ENCODE measurements at regions not wholly inside any gene's neighbourhood (a gene's known extent, or its start where the extent isn't known, plus 50 kb on each side); places are given as distances from the start of the nearest gene placed in this dataset.
A peak's percentile ranks its signal among the peaks of the same experiment; 100 is the strongest.

DNA sequence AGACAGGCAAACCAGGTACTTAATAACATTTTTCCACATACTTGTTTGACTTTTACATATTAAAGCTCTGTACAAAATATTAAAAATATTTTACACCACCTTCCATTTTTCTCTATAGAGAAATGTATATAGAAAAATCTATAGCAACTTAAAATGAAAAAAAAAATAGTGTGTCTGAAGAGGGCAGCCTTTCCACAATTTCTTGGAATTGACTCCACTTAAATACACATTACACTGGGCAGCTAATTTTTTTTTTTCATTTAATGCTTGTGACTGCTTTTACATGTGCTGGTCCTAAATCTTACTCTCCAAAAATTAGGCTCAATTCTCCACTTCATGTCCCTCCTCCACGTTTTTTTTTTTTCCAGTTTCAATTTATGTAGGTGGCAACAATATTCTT lies 427.0 kb upstream of the RBMS3 start:
- Mint-ChIP-seq H3K4me3 (no peak overlapping the region), H3K36me3 (no peaks in the 10 kb centered on the region), H3K27ac (no peak overlapping the region), H3K27me3 (no peaks in the 10 kb centered on the region), H3K9me3 (no peaks in the 10 kb centered on the region), H3K4me1 (no peaks in the 10 kb centered on the region)
- ATAC-seq (ENCODE audit: low read depth in 2 of 2), result no peak
- DNase-seq, result no peak

DNA sequence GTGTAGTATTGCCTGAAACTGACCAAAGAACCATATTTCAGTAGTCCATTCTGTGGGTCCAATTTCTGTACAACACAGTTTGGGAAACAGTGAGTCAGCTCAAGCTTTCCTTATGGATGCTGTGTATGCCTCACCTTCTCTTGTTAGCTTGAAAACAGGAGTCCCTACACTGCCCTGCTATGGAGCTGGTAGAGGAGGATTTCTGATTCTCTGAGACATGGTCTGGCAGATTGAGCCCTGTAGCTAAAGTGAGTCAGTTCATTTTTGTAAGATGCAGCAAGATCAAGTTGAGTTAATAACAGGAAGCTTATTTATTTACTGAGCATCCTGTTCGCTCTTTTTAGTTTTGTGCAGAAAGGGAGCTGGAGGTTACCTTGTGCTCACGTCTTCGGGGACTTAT lies 424.1 kb upstream of the RBMS3 start:
- Mint-ChIP-seq H3K36me3 (no peaks in the 10 kb centered on the region), H3K27ac (no peak overlapping the region), H3K27me3 (no peaks in the 10 kb centered on the region), H3K4me3 (no peak overlapping the region), H3K4me1 (no peaks in the 10 kb centered on the region), H3K9me3 (no peaks in the 10 kb centered on the region)
- DNase-seq (no peak), ATAC-seq (ENCODE audit: low read depth in 2 of 2) (no peak)

DNA sequence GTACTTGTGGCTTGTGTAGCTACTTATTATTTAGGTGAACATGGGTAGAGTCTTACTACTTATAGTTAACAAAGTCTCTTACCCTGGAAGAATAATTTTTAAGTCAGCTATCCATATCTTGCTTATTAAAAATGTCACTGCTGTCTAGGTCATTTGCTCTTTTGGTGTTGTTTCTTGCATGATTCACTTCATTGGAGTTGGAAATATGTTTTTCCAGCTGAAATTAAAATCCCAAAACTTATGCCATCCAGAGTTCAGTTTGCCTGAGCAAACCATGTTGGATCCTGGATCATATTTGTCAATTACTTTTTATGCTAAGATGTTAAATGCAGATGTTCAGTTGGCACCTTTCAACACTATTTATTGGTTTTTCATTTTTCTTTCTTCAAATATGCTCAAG lies 421.0 kb upstream of the RBMS3 start:
- H3K4me3 Mint-ChIP-seq, result no peak overlapping the region
- no peak overlapping the region for H3K27ac Mint-ChIP-seq
- no peaks in the 10 kb centered on the region for H3K27me3 Mint-ChIP-seq
- no peaks in the 10 kb centered on the region for H3K9me3 Mint-ChIP-seq
- H3K4me1 Mint-ChIP-seq, result no peaks in the 10 kb centered on the region
- DNase-seq (no peak), ATAC-seq (ENCODE audit: low read depth in 2 of 2) (no peak)
- H3K36me3 Mint-ChIP-seq, result no peaks in the 10 kb centered on the region

DNA sequence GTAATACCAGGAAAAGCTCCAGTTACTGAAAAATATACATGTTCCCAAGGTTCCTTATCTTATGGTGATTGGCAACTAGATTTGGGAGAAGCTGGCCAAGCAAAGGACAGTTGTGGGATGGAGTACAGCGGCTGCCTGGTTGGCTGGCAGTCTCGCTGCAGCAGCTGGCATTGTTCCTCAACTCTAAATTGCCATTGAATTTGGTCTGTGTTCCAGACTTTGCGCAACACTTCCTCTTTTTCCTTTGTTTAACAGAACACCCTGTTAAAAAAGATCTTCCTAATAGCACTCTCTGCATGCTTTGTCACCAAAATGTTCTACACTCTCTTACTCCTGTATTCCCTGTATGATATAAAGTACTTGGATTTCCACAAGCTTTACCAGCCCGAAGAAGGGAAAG lies 420.6 kb upstream of the RBMS3 start:
- Mint-ChIP-seq H3K4me1 (no peaks in the 10 kb centered on the region), H3K27ac (no peak overlapping the region), H3K9me3 (peaks cover 0 to under 1% (median 0%) of the 10 kb centered on the region in 7 donors), H3K4me3 (no peak overlapping the region), H3K36me3 (no peaks in the 10 kb centered on the region), H3K27me3 (no peaks in the 10 kb centered on the region)
- ATAC-seq (ENCODE audit: low read depth in 2 of 2) (no peak), DNase-seq (no peak)

DNA sequence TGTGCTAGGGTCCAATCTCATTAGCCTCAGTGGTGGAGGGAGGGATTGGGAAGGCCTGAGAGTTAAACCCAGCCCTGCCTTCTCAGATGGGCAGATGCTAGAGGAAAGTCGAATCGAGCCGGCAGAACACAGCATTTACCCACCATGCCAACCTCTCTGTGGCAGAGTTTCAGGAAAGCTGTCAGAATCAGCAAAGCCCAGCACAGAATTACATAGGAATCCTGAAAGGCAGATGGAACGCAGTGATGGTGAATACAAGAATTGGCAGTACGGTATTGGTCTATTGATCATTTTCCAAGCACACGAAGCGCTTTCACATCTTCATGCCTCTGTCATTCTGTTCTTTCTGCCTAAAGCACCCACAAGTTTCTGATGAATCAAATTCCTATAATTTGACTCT lies 417.7 kb upstream of the RBMS3 start:
- ATAC-seq (ENCODE audit: low read depth in 2 of 2), result no peak
- no peak for DNase-seq
- no peaks in the 10 kb centered on the region for H3K4me1 Mint-ChIP-seq
- H3K9me3 Mint-ChIP-seq, result peaks cover 0 to 3% (median 0%) of the 10 kb centered on the region in 7 donors
- H3K36me3 Mint-ChIP-seq, result no peaks in the 10 kb centered on the region
- H3K27me3 Mint-ChIP-seq, result peaks cover 0 to 5% (median 0%) of the 10 kb centered on the region in 3 donors
- no peak overlapping the region for H3K4me3 Mint-ChIP-seq
- no peak overlapping the region for H3K27ac Mint-ChIP-seq

DNA sequence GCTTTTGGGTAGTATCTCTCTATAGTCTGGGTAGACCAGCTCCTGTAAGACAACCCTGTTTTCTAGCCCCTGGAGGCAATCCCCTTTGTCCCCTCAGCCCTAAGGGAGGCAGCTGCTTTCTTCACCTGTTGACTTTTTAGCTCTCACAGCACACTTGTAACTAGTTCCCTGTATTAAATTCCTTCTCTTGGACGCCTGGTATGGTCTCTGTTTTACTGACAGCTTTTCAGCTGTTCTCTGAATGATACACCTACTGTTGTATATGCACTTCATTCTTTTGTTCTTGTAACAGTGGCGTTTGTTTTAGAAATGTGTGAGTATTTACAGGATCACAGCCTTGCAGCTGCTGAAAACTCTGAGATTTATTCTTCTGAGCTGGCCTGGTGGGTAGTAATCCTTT lies 413.0 kb upstream of the RBMS3 start:
- Mint-ChIP-seq H3K4me1 (no peaks in the 10 kb centered on the region), H3K27ac (no peak overlapping the region), H3K4me3 (no peak overlapping the region), H3K36me3 (no peaks in the 10 kb centered on the region), H3K27me3 (peaks cover 0 to 5% (median 0%) of the 10 kb centered on the region in 3 donors), H3K9me3 (peaks cover 0 to 7% (median 0%) of the 10 kb centered on the region in 7 donors)
- ATAC-seq (ENCODE audit: low read depth in 2 of 2), result no peak
- DNase-seq, result no peak

DNA sequence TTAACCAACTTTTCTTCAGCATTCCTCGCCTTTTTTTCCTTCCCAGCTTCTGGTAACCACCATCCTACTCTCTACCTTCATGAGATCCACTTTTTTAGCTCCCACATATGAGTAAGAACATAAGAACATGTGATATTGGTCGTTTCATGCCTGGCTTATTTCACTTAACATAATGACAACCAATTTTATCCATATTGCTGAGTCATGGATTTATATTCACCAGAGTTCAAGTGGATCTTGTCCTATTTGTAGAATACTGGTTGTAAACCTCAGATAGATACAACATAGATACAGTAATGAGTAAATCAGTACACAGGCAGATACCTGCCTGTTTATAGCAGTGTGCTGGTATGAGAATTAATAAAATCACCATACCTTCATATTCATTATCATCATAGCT lies 412.0 kb upstream of the RBMS3 start:
- Mint-ChIP-seq H3K4me3 (no peak overlapping the region), H3K9me3 (peaks cover 0 to 16% (median 5%) of the 10 kb centered on the region in 7 donors), H3K27me3 (peaks cover 0 to 5% (median 0%) of the 10 kb centered on the region in 3 donors), H3K36me3 (no peaks in the 10 kb centered on the region), H3K4me1 (no peaks in the 10 kb centered on the region), H3K27ac (peak overlapping the region in 1 of 6 donors; percentile 7)
- ATAC-seq (ENCODE audit: low read depth in 2 of 2), result no peak
- DNase-seq, result no peak

DNA sequence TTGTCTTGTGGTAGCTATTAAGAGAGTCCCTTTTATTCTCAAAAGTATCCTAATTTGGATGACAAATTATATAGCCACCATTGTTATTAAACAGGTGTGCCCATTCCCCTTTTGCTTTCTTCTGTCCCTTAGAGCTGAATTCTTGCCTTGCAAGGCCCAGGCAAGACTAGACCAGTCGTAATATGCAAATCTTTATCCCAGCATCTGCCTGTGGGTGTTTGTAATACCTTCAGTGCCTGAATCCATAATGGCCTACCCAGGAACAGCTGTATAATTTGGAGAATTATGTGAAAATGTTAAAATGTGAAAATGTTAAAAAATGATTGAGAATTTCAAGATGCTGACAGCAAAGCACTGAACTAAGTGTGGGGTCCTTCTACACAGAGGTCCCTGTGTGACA lies 403.0 kb upstream of the RBMS3 start:
- ATAC-seq (ENCODE audit: low read depth in 2 of 2) (no peak), DNase-seq (no peak)
- H3K4me1 Mint-ChIP-seq, result no peaks in the 10 kb centered on the region
- H3K27ac Mint-ChIP-seq, result no peak overlapping the region
- H3K27me3 Mint-ChIP-seq, result no peaks in the 10 kb centered on the region
- no peak overlapping the region for H3K4me3 Mint-ChIP-seq
- H3K36me3 Mint-ChIP-seq, result no peaks in the 10 kb centered on the region
- peaks cover 0 to 9% (median 5%) of the 10 kb centered on the region in 7 donors for H3K9me3 Mint-ChIP-seq

DNA sequence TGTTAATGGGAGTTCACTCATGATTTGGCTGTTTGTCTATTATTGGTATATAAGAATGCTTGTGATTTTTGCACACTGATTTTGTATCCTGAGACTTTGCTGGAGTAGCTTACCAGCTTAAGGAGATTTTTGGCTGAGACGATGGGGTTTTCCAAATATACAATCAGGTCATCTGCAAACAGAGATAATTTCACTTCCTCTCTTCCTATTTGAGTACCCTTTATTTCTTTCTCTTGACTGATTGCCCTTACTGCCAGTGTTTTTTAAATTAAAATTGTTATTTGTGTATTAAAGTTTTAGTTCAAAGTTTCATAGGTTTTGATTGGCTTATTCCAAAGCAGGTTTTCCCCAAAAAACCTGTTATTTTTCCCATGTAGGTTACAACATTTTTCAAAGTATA lies 390.5 kb upstream of the RBMS3 start:
- no peak for ATAC-seq (ENCODE audit: low read depth in 2 of 2)
- peaks cover 0 to 8% (median 1%) of the 10 kb centered on the region in 7 donors for H3K9me3 Mint-ChIP-seq
- peaks cover 0 to 9% (median 0%) of the 10 kb centered on the region in 3 donors for H3K27me3 Mint-ChIP-seq
- H3K27ac Mint-ChIP-seq, result no peak overlapping the region
- no peaks in the 10 kb centered on the region for H3K36me3 Mint-ChIP-seq
- H3K4me1 Mint-ChIP-seq, result no peaks in the 10 kb centered on the region
- no peak for DNase-seq
- H3K4me3 Mint-ChIP-seq, result no peak overlapping the region

DNA sequence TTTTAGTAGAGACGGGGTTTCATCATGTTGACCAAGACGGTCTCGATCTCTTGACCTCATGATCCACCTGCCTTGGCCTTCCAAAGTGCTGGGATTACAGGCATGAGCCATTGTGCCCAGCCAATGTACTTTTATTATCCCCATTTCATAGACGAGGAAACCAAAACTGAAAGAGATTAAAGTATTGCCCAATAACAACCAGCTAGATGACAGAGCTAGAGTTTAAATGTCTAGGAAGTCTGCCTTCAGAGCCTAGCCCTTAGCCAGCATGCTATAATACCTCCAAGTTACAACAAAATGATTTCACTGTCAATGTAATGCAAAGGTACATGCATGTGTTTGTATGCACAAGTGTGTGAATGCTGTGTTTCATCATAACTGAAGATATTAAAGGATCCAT lies 389.4 kb upstream of the RBMS3 start:
- Mint-ChIP-seq H3K4me1 (no peaks in the 10 kb centered on the region), H3K4me3 (no peak overlapping the region), H3K36me3 (no peaks in the 10 kb centered on the region), H3K9me3 (peaks cover 0 to 8% (median 1%) of the 10 kb centered on the region in 7 donors), H3K27ac (no peak overlapping the region), H3K27me3 (peaks cover 0 to 9% (median 0%) of the 10 kb centered on the region in 3 donors)
- ATAC-seq (ENCODE audit: low read depth in 2 of 2) (no peak), DNase-seq (no peak)

DNA sequence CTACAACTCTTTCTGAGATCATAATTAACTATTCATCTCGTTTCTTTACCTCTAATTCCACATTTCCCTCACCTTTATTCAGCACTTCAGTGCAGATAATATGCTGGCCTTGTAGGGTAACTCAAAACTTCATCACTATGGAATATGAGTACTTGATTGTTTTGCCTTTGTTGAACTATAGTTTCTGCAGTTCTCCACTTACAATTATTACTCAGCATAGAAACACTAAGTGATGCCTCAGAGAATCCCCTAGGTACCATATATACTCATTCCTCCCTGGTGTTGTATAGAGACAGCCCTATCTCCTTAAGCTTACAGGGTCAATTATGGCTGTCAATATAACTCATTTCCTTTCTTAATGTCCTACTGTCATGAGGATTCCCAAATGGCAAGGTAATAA lies 380.6 kb upstream of the RBMS3 start:
- Mint-ChIP-seq H3K27ac (no peak overlapping the region), H3K9me3 (peaks cover 0 to 12% (median 6%) of the 10 kb centered on the region in 7 donors), H3K4me1 (no peaks in the 10 kb centered on the region)

DNA sequence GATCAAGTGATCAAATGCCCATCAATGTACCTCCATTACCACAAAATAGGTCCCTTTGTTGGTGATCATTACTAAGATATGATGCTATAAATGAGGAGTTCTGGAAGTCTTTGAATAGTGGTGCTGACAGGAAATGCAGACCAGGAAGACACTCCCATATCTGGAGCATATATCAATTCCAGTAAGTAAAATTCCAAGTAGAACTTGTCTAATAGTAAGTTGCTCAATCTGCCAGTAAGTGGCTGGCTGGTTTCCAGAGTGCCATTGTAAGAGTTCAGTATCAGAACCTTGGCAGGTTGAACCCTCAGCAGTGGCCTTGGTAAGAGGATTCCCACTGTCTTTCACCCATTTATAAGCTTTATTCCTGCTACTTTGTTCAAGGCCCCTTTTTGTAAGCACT lies 379.9 kb upstream of the RBMS3 start:
- Mint-ChIP-seq H3K27ac (no peak overlapping the region), H3K27me3 (peaks cover 0 to 3% (median 0%) of the 10 kb centered on the region in 3 donors), H3K4me1 (no peaks in the 10 kb centered on the region), H3K36me3 (no peaks in the 10 kb centered on the region), H3K4me3 (no peak overlapping the region), H3K9me3 (peaks cover 0 to 12% (median 6%) of the 10 kb centered on the region in 7 donors)
- no peak for DNase-seq
- ATAC-seq (ENCODE audit: low read depth in 2 of 2), result no peak

More for the DNA sequence above, 380.6 kb upstream of the RBMS3 start:
- DNase-seq (no peak), ATAC-seq (ENCODE audit: low read depth in 2 of 2) (no peak)
- no peaks in the 10 kb centered on the region for H3K36me3 Mint-ChIP-seq
- no peak overlapping the region for H3K4me3 Mint-ChIP-seq
- no peaks in the 10 kb centered on the region for H3K27me3 Mint-ChIP-seq

DNA sequence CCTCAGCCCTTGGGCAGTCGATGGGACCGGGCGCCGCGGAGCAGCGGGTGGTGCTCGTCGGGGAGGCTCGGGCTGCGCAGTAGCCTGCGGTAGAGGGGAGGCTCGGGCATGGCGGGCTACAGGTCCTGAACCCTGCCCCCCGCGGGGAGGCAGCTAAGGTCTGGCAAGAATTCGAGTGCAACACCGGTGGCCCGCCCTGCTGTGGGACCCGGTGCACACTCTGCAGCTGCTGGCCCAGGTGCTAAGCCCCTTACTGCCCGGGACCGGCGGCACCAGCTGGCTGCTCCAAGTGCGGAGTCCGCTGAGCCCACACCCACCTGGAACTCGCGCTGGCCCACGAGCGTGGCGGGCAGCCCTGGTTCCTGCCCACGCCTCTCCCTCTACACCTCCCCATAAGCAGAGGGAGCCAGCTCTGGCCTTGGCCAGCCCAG lies 377.7 kb upstream of the RBMS3 start:
- Mint-ChIP-seq H3K4me1 (no peaks in the 10 kb centered on the region), H3K36me3 (no peaks in the 10 kb centered on the region), H3K4me3 (no peak overlapping the region), H3K27ac (no peak overlapping the region), H3K9me3 (peaks cover 0 to 12% (median 4%) of the 10 kb centered on the region in 7 donors), H3K27me3 (peaks cover 0 to 8% (median 5%) of the 10 kb centered on the region in 3 donors)
- no peak for DNase-seq
- ATAC-seq (ENCODE audit: low read depth in 2 of 2), result no peak

DNA sequence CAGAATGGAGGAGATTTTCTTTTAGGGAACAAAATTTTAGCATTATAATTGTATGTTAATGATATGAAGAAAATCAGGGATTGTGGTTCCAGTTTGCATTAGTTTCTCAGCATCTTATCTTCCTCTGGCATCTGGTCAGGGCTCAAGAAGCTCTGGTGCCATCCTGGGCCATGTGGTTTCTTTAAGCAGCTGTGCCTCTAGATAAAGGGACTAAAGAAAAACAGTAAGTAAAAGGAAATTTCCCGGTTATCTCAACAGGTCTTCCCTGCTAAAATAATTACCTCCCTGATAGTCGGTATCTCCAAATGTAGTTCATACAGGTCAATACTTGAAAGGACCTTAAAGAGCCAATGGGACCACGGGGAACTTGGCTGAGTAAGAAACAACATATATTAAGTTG lies 375.1 kb upstream of the RBMS3 start:
- ATAC-seq (ENCODE audit: low read depth in 2 of 2), result no peak
- peaks cover 0 to 8% (median 4%) of the 10 kb centered on the region in 7 donors for H3K9me3 Mint-ChIP-seq
- H3K4me1 Mint-ChIP-seq, result no peaks in the 10 kb centered on the region
- peaks cover 0 to 16% (median 8%) of the 10 kb centered on the region in 3 donors for H3K27me3 Mint-ChIP-seq
- no peaks in the 10 kb centered on the region for H3K36me3 Mint-ChIP-seq
- H3K27ac Mint-ChIP-seq, result no peak overlapping the region
- DNase-seq, result no peak
- no peak overlapping the region for H3K4me3 Mint-ChIP-seq

Measured in naive B cell (primary cell).